HEK293 (cell line): ENCODE measurements at regions not wholly inside any gene's neighbourhood (a gene's known extent, or its start where the extent isn't known, plus 50 kb on each side); places are given as distances from the start of the nearest gene placed in this dataset.

ENCODE experiments used
- CTCF ChIA-PET: fragments of 350-600 bp; formaldehyde crosslinking; extraction: SDS; loops from one replicate; lab custom pipeline; 2021; ENCODE audit warnings: antibody characterized with exemption; lab: Yijun Ruan, JAX
- POLR2A ChIA-PET: fragments of 300-600 bp; formaldehyde crosslinking; extraction: SDS; loops from one replicate; lab custom pipeline; 2020; ENCODE audit warnings: antibody characterized with exemption, inconsistent platforms; lab: Yijun Ruan, JAX
- H3K27ac ChIP-seq: fragments of 200-500 bp; sonication (Bioruptor generic); 2 replicates; pipeline ENCODE4 v1.5.1; 2014; ENCODE audit warnings: low read depth, low read length, control low read depth, inconsistent platforms; ENCODE audit errors: extremely low read depth
- H3K36me3 ChIP-seq, 2 experiments: fragments of 200-500 bp in 1 of 2; sonication (Bioruptor generic) in 1 of 2; 1 replicate in 1 of 2; 2 replicates in 1 of 2; pipeline ENCODE4 v1.5.1; 2014 to 2017; ENCODE audit warnings: inconsistent platforms in 2 of 2, low read length in 2 of 2; ENCODE audit not compliant: control insufficient read depth in 2 of 2, insufficient read depth in 1 of 2
- H3K4me1 ChIP-seq: fragments of 200-500 bp; sonication (Bioruptor generic); 2 replicates; pipeline ENCODE4 v1.5.1; 2014; ENCODE audit warnings: mild to moderate bottlenecking, low read length, inconsistent platforms; ENCODE audit not compliant: control insufficient read depth, insufficient read depth
- H3K4me3 ChIP-seq: 2 replicates; pipeline ENCODE4 v1.5.1; 2011; ENCODE audit warnings: low read depth, mild to moderate bottlenecking, control low read depth, low read length, moderate library complexity
- H3K9me3 ChIP-seq: fragments of 200-500 bp; sonication (Bioruptor generic); 2 replicates; pipeline ENCODE4 v1.5.1; 2014; ENCODE audit warnings: low read depth, low read length, inconsistent platforms; ENCODE audit not compliant: control insufficient read depth, insufficient read depth
- CTCF ChIP-seq: fragments of 450-650 bp; formaldehyde crosslinking; IDR thresholded peaks from 2 replicates; pipeline ENCODE4 v1.5.1; 2016; ENCODE audit warnings: missing biosample characterization, missing genetic modification characterization
- GLIS1 ChIP-seq: fragments of 450-650 bp; formaldehyde crosslinking; IDR thresholded peaks from 2 replicates; pipeline ENCODE4 v1.5.1; 2016; ENCODE audit warnings: missing biosample characterization, missing genetic modification characterization
- HOXD13 ChIP-seq: sonication (generic); formaldehyde crosslinking; IDR thresholded peaks from 2 replicates; pipeline ENCODE4 v1.8.0; 2022; ENCODE audit warnings: missing genetic modification reagents, borderline replicate concordance
- MZF1 ChIP-seq: fragments of 450-650 bp; formaldehyde crosslinking; IDR thresholded peaks from 2 replicates; pipeline ENCODE4 v1.5.1; 2017; ENCODE audit warnings: missing biosample characterization, missing genetic modification characterization, borderline replicate concordance
- SP2 ChIP-seq: fragments of 450-650 bp; formaldehyde crosslinking; IDR thresholded peaks from 2 replicates; pipeline ENCODE4 v1.5.1; 2016; ENCODE audit warnings: missing biosample characterization, missing genetic modification characterization
- WT1 ChIP-seq: fragments of 450-650 bp; formaldehyde crosslinking; IDR thresholded peaks from 2 replicates; pipeline ENCODE4 v1.5.1; 2016; ENCODE audit warnings: missing biosample characterization, missing genetic modification characterization
- ZBTB10 ChIP-seq: fragments of 450-650 bp; formaldehyde crosslinking; IDR thresholded peaks from 2 replicates; pipeline ENCODE4 v1.5.1; 2016; ENCODE audit warnings: missing biosample characterization, missing genetic modification characterization
- ZBTB49 ChIP-seq: fragments of 450-650 bp; formaldehyde crosslinking; IDR thresholded peaks from 2 replicates; pipeline ENCODE4 v1.5.1; 2016; ENCODE audit warnings: missing biosample characterization, missing genetic modification characterization, low read depth
- ZNF175 ChIP-seq: fragments of 450-650 bp; formaldehyde crosslinking; IDR thresholded peaks from 2 replicates; pipeline ENCODE4 v1.5.1; 2016; ENCODE audit warnings: missing biosample characterization, missing genetic modification characterization
- ZNF184 ChIP-seq: fragments of 450-650 bp; IDR thresholded peaks from 2 replicates; pipeline ENCODE4 v1.5.1; 2018; ENCODE audit warnings: missing biosample characterization, mild to moderate bottlenecking, missing genetic modification characterization
- ZNF211 ChIP-seq: fragments of 450-650 bp; formaldehyde crosslinking; IDR thresholded peaks from 2 replicates; pipeline ENCODE4 v1.5.1; 2016; ENCODE audit warnings: low read depth, missing biosample characterization, missing genetic modification characterization
- ZNF221 ChIP-seq: fragments of 450-650 bp; formaldehyde crosslinking; IDR thresholded peaks from 2 replicates; pipeline ENCODE4 v1.5.1; 2017; ENCODE audit warnings: missing biosample characterization, missing genetic modification characterization, borderline replicate concordance
- ZNF26 ChIP-seq: fragments of 450-650 bp; formaldehyde crosslinking; IDR thresholded peaks from 2 replicates; pipeline ENCODE4 v1.5.1; 2016; ENCODE audit warnings: missing biosample characterization, missing genetic modification characterization
- ZNF529 ChIP-seq: fragments of 450-650 bp; formaldehyde crosslinking; IDR thresholded peaks from 2 replicates; pipeline ENCODE4 v1.5.1; 2017; ENCODE audit warnings: missing genetic modification characterization, missing biosample characterization; ENCODE audit not compliant: insufficient replicate concordance
- ZNF626 ChIP-seq: fragments of 450-650 bp; sonication (Bioruptor Pico); formaldehyde crosslinking; IDR thresholded peaks from 2 replicates; pipeline ENCODE4 v1.5.1; 2018; ENCODE audit warnings: missing biosample characterization, missing genetic modification characterization, inconsistent platforms
- ZNF639 ChIP-seq: fragments of 450-650 bp; formaldehyde crosslinking; IDR thresholded peaks from 2 replicates; pipeline ENCODE4 v1.5.1; 2016; ENCODE audit warnings: missing biosample characterization, missing genetic modification characterization
- ZNF707 ChIP-seq: fragments of 450-650 bp; formaldehyde crosslinking; IDR thresholded peaks from 2 replicates; pipeline ENCODE4 v1.5.1; 2016; ENCODE audit warnings: missing biosample characterization, missing genetic modification characterization
- ZNF776 ChIP-seq: fragments of 450-650 bp; formaldehyde crosslinking; IDR thresholded peaks from 2 replicates; pipeline ENCODE4 v1.5.0; 2017; ENCODE audit warnings: missing biosample characterization, missing genetic modification characterization, borderline replicate concordance
- ZNF791 ChIP-seq: fragments of 450-650 bp; formaldehyde crosslinking; IDR thresholded peaks from 2 replicates; pipeline ENCODE4 v1.5.1; 2016; ENCODE audit warnings: missing biosample characterization, missing genetic modification characterization
- TF ChIP-seq, protein P1 (sequence below): fragments of 450-650 bp; formaldehyde crosslinking; IDR thresholded peaks from 2 replicates; pipeline ENCODE4 v1.5.1; 2016; ENCODE audit warnings: missing biosample characterization, missing genetic modification characterization, low read depth

DNA sequence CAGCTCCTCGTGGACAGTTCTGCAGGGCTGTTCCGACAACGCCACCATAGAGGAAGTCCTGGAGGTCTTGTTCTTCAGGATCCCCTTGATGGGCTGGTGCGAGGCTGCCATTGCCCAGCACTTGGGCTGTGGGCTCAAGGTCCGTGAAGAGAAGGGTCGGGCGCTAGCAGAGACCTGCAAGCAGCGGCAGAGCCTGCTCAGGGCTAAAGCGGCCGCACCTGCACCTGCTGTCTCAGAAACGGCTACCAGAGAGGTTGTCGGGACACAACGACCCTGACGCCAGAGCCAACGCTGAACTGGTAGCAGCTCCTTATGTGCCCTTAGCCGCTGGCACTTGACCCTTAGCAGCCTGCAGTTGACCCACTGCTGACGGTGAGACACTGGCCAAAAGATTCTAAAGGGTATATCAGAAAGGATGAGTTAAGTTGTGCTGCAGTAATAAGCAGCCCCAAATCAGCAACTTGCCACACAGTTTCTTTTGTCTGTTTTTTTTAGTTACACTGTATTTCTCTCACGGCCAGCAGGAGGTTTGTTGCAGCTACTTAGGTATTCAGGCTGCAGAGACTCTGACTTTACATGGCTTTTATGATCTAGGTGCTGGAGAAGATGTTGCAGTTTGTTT lies 55.5 kb upstream of the ST6GAL2 start:
- no peaks in the 10 kb centered on the region for H3K9me3 ChIP-seq
- H3K4me3 ChIP-seq: no peak overlapping the region
- no peaks in the 10 kb centered on the region for H3K36me3 ChIP-seq
- POLR2A ChIA-PET: no interaction called here
- TF ChIP-seq, protein P1, sequence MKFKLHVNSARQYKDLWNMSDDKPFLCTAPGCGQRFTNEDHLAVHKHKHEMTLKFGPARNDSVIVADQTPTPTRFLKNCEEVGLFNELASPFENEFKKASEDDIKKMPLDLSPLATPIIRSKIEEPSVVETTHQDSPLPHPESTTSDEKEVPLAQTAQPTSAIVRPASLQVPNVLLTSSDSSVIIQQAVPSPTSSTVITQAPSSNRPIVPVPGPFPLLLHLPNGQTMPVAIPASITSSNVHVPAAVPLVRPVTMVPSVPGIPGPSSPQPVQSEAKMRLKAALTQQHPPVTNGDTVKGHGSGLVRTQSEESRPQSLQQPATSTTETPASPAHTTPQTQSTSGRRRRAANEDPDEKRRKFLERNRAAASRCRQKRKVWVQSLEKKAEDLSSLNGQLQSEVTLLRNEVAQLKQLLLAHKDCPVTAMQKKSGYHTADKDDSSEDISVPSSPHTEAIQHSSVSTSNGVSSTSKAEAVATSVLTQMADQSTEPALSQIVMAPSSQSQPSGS (tag by site-specific recombination): no peak
- no peak for TF ChIP-seq ZNF776 (tag by site-specific recombination)
- no peak for TF ChIP-seq CTCF
- no peak for TF ChIP-seq ZNF211 (tag by site-specific recombination)
- TF ChIP-seq ZNF791 (tag by site-specific recombination): no peak
- no peak for TF ChIP-seq WT1 (tag by site-specific recombination)
- TF ChIP-seq ZNF639 (tag by site-specific recombination): no peak
- TF ChIP-seq ZNF26 (tag by site-specific recombination): no peak
- no peak for TF ChIP-seq HOXD13 (CRISPR knock-in tag)
- TF ChIP-seq ZNF626 (tag by site-specific recombination): no peak
- no peak for TF ChIP-seq GLIS1 (tag by site-specific recombination)
- TF ChIP-seq ZNF529 (tag by site-specific recombination): no peak
- no peak for TF ChIP-seq ZNF221 (tag by site-specific recombination)
- no peak for TF ChIP-seq ZBTB10 (tag by site-specific recombination)
- TF ChIP-seq ZBTB49: no peak
- TF ChIP-seq ZNF707: no peak
- TF ChIP-seq MZF1 (tag by site-specific recombination): no peak
- no peak for TF ChIP-seq SP2 (tag by site-specific recombination)
- TF ChIP-seq ZNF184: no peak
- no peak for TF ChIP-seq ZNF175
- TF ChIP-seq, all 188 proteins: peak for 0
- Histone ChIP-seq H3K27ac (no peak overlapping the region), H3K4me1 (no peaks in the 10 kb centered on the region)
- CTCF ChIA-PET: no interaction called here
